H9 (cell line): ENCODE measurements at regions not wholly inside any gene's neighbourhood (a gene's known extent, or its start where the extent isn't known, plus 50 kb on each side); places are given as distances from the start of the nearest gene placed in this dataset.

Experiments
- DNase-seq: peaks from one replicate; pipeline ENCODE4 v3.0.0-alpha.2; 2017
- H2AFZ ChIP-seq: one replicate; pipeline ENCODE4 v1.6.1; 2013; ENCODE audit warnings: mild to moderate bottlenecking, low read length, control low read depth, moderate library complexity
- H2AK5ac ChIP-seq: 2 replicates; pipeline ENCODE4 v1.6.1; 2013; ENCODE audit warnings: low read length, control low read depth, mixed read lengths; ENCODE audit not compliant: insufficient read length
- H2BK120ac ChIP-seq: one replicate; pipeline ENCODE4 v1.6.1; 2013; ENCODE audit warnings: low read depth, mild to moderate bottlenecking, low read length, control low read depth, inconsistent platforms; ENCODE audit not compliant: poor library complexity, severe bottlenecking
- H2BK12ac ChIP-seq: 2 replicates; pipeline ENCODE4 v1.6.1; 2013; ENCODE audit warnings: low read length, control low read depth, mixed read lengths, low read depth; ENCODE audit not compliant: insufficient read length
- H2BK15ac ChIP-seq: 2 replicates; pipeline ENCODE4 v1.6.1; 2013; ENCODE audit warnings: low read depth, low read length, control low read depth
- H2BK20ac ChIP-seq: one replicate; pipeline ENCODE4 v1.6.1; 2013; ENCODE audit warnings: low read depth, mild to moderate bottlenecking, low read length, control low read depth, inconsistent platforms; ENCODE audit not compliant: poor library complexity, severe bottlenecking
- H2BK5ac ChIP-seq: 2 replicates; pipeline ENCODE4 v1.6.1; 2013; ENCODE audit warnings: low read length, control low read depth, mixed read lengths; ENCODE audit not compliant: insufficient read length
- H3K14ac ChIP-seq: 2 replicates; pipeline ENCODE4 v1.6.1; 2013; ENCODE audit warnings: low read length, control low read depth; ENCODE audit not compliant: insufficient read depth
- H3K18ac ChIP-seq: 2 replicates; pipeline ENCODE4 v1.6.1; 2013; ENCODE audit warnings: low read depth, mild to moderate bottlenecking, mixed read lengths, low read length, control low read depth; ENCODE audit not compliant: insufficient read length
- H3K23ac ChIP-seq: 2 replicates; pipeline ENCODE4 v1.6.1; 2013; ENCODE audit warnings: low read length, control low read depth, mixed read lengths, low read depth; ENCODE audit not compliant: insufficient read length
- H3K23me2 ChIP-seq: 2 replicates; pipeline ENCODE4 v1.6.1; 2013; ENCODE audit warnings: low read depth, mild to moderate bottlenecking, mixed read lengths, low read length, control low read depth; ENCODE audit not compliant: insufficient read length, poor library complexity, severe bottlenecking
- H3K27ac ChIP-seq: 2 replicates; pipeline ENCODE4 v1.5.1; 2013; ENCODE audit warnings: low read length, control low read depth, mixed read lengths, low read depth; ENCODE audit not compliant: insufficient read length
- H3K27me3 ChIP-seq: 2 replicates; pipeline ENCODE4 v1.6.1; 2013; ENCODE audit warnings: low read length, control low read depth, inconsistent platforms; ENCODE audit not compliant: insufficient read depth
- H3K4ac ChIP-seq: 2 replicates; pipeline ENCODE4 v1.6.1; 2013; ENCODE audit warnings: low read depth, mild to moderate bottlenecking, control low read depth, inconsistent platforms, low read length, moderate library complexity
- H3K4me1 ChIP-seq: 2 replicates; pipeline ENCODE4 v1.6.1; 2013; ENCODE audit warnings: low read length, control low read depth, inconsistent platforms; ENCODE audit not compliant: insufficient read depth
- H3K4me2 ChIP-seq: 2 replicates; pipeline ENCODE4 v1.6.1; 2013; ENCODE audit warnings: low read length, control low read depth, mixed read lengths; ENCODE audit not compliant: insufficient read length, insufficient read depth
- H3K56ac ChIP-seq: 2 replicates; pipeline ENCODE4 v1.6.1; 2013; ENCODE audit warnings: low read depth, mild to moderate bottlenecking, mixed read lengths, low read length, control low read depth; ENCODE audit not compliant: insufficient read length
- H3K79me1 ChIP-seq: 2 replicates; pipeline ENCODE4 v1.6.1; 2013; ENCODE audit warnings: low read depth, mild to moderate bottlenecking, moderate library complexity, low read length, control low read depth, inconsistent platforms; ENCODE audit not compliant: insufficient read depth, poor library complexity, severe bottlenecking
- H3K79me2 ChIP-seq: 2 replicates; pipeline ENCODE4 v1.6.1; 2013; ENCODE audit warnings: low read length, control low read depth, inconsistent platforms; ENCODE audit not compliant: insufficient read depth
- H3K9ac ChIP-seq: 2 replicates; pipeline ENCODE4 v1.6.1; 2013; ENCODE audit warnings: low read length, control low read depth, mixed read lengths; ENCODE audit not compliant: insufficient read length; ENCODE audit errors: extremely low read depth
- H3K9me3 ChIP-seq: one replicate; pipeline ENCODE4 v1.6.1; 2013; ENCODE audit warnings: low read depth, low read length, inconsistent platforms; ENCODE audit not compliant: control insufficient read depth
- H3T11ph ChIP-seq: one replicate; pipeline ENCODE4 v1.6.1; 2013; ENCODE audit warnings: mild to moderate bottlenecking, low read length, control low read depth, inconsistent platforms
- H4K20me1 ChIP-seq: one replicate; pipeline ENCODE4 v1.6.1; 2013; ENCODE audit not compliant: control insufficient read depth, insufficient read length, insufficient read depth
- H4K5ac ChIP-seq: 2 replicates; pipeline ENCODE4 v1.6.1; 2013; ENCODE audit warnings: low read depth, mild to moderate bottlenecking, mixed read lengths, low read length, control low read depth; ENCODE audit not compliant: insufficient read length
- H4K8ac ChIP-seq: replicated peaks from 2 replicates; pipeline ENCODE4 v1.6.1; 2013; ENCODE audit warnings: low read length, control low read depth, mixed read lengths, low read depth; ENCODE audit not compliant: insufficient read length
- H4K91ac ChIP-seq: 2 replicates; pipeline ENCODE4 v1.6.1; 2013; ENCODE audit warnings: low read depth, mild to moderate bottlenecking, moderate library complexity, mixed read lengths, low read length, control low read depth; ENCODE audit not compliant: insufficient read length
- H3K27ac Mint-ChIP-seq, 3 experiments: 2 replicates in 2 of 3; 3 replicates in 1 of 3; pipeline ENCODE4 v1.8.0; 2020 to 2021; ENCODE audit warnings: mixed read lengths in 3 of 3, mild to moderate bottlenecking in 1 of 3, moderate library complexity in 1 of 3
- H3K27me3 Mint-ChIP-seq: 2 replicates; pipeline ENCODE4 v1.8.0; 2021; ENCODE audit warnings: low read depth, mild to moderate bottlenecking, moderate library complexity, mixed read lengths
- H3K36me3 Mint-ChIP-seq, 3 experiments: 2 replicates in 2 of 3; 3 replicates in 1 of 3; pipeline ENCODE4 v1.8.0; 2020 to 2021; ENCODE audit warnings: low read depth in 3 of 3, mixed read lengths in 3 of 3; ENCODE audit not compliant: insufficient read depth in 1 of 3
- H3K4me1 Mint-ChIP-seq, 2 experiments: 2 replicates each; pipeline ENCODE4 v1.8.0; 2020; ENCODE audit warnings: mixed read lengths in 2 of 2
- H3K4me3 Mint-ChIP-seq, 2 experiments: 2 replicates in 1 of 2; 3 replicates in 1 of 2; pipeline ENCODE4 v1.8.0; 2020 to 2021; ENCODE audit warnings: mild to moderate bottlenecking in 2 of 2, mixed read lengths in 2 of 2, moderate library complexity in 1 of 2
- H3K9me3 Mint-ChIP-seq, 2 experiments: 2 replicates in 1 of 2; 3 replicates in 1 of 2; pipeline ENCODE4 v1.8.0; 2020; ENCODE audit warnings: mild to moderate bottlenecking in 2 of 2, mixed read lengths in 2 of 2, moderate library complexity in 1 of 2
- CTCF ChIP-seq: fragments of 200-600 bp; sonication (generic); conservative IDR thresholded peaks from 3 replicates; pipeline ENCODE4 v1.8.0; 2021; ENCODE audit warnings: antibody characterized with exemption, mild to moderate bottlenecking
- WGBS: extraction: QIAGEN DNeasy Blood & Tissue Kit; methylation state at CpG from one replicate; pipeline ENCODE4 v1.1.7; 2013; ENCODE audit warnings: missing lambda C conversion rate, low lambda C conversion rate, mixed read lengths; ENCODE audit not compliant: insufficient read length; ENCODE audit errors: extremely low coverage; 5-methylcytosine and 5-hydroxymethylcytosine counted together

- Histone ChIP-seq H3K4ac (no peak overlapping the region), H4K8ac (no peak overlapping the region), H2BK120ac (no peak overlapping the region), H3K23me2 (no peaks in the 10 kb centered on the region), H3K56ac (no peak overlapping the region), H2BK5ac (no peak overlapping the region), H3K4me2 (no peak overlapping the region), H4K5ac (no peak overlapping the region), H3K23ac (no peak overlapping the region), H3K27me3 (no peaks in the 10 kb centered on the region), H3T11ph (no peak overlapping the region), H3K9me3 (no peaks in the 10 kb centered on the region), H3K4me1 (no peaks in the 10 kb centered on the region; the same call in 1 of the 2 replicates), H3K79me2 (no peaks in the 10 kb centered on the region), H2BK20ac (no peak overlapping the region), H3K14ac (no peak overlapping the region), H4K91ac (no peak overlapping the region), H3K9ac (no peak overlapping the region), H3K79me1 (no peaks in the 10 kb centered on the region), H2BK12ac (no peak overlapping the region), H4K20me1 (no peaks in the 10 kb centered on the region), H3K27ac (no peak overlapping the region), H2BK15ac (no peak overlapping the region), H3K18ac (no peak overlapping the region), H2AK5ac (no peak overlapping the region), H2AFZ (no peak overlapping the region)
- H3K9me3 Mint-ChIP-seq, result peaks cover 17 to 18% of the 10 kb centered on the region in 2 experiments
- no peak for TF ChIP-seq CTCF
- no peak overlapping the region for H3K27ac Mint-ChIP-seq
- no CpG with 5 or more reads among the region's 4 CpGs for WGBS
- peaks cover 2% of the 10 kb centered on the region for H3K27me3 Mint-ChIP-seq
- no peak overlapping the region for H3K4me3 Mint-ChIP-seq
- no peak for DNase-seq
- H3K4me1 Mint-ChIP-seq, result peaks cover 5 to 10% of the 10 kb centered on the region in 2 experiments; a peak in 3 of 4 replicates
- H3K36me3 Mint-ChIP-seq, result peaks cover 2 to 15% (median 3%) of the 10 kb centered on the region in 3 experiments; a peak in 3 of 7 replicates
Observed at GRCh38 chr5:174970502-174970901, 246.1 kb downstream of the MSX2 start.
